DMS 273 (cell line): ENCODE measurements at regions not wholly inside any gene's neighbourhood (a gene's known extent, or its start where the extent isn't known, plus 50 kb on each side); places are given as distances from the start of the nearest gene placed in this dataset.

Source experiments
- DNase-seq: peaks from one replicate; lab custom pipeline; 2025; ENCODE audit not compliant: unreplicated experiment; lab: John Stamatoyannopoulos, UW

DNA sequence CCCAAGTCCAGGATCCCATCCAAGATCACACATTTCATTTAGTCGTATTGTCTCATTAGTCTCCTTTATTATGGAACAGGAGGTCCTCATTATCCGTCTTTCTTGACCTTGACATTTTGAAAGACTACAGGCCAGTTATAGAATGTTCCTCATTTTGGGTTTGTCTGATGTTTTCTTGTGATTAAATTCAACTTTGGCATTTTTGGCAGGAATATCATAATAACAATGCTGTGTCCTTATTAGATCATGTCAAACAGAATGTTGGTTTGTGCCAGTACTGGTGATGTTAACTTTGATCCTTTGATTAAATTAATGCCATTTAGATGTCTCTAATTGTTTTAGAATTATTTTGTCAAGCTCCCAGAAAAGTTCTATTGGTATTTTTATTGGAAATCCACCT, 106.5 kb upstream of the FRY start:
- no peak for DNase-seq

DNA sequence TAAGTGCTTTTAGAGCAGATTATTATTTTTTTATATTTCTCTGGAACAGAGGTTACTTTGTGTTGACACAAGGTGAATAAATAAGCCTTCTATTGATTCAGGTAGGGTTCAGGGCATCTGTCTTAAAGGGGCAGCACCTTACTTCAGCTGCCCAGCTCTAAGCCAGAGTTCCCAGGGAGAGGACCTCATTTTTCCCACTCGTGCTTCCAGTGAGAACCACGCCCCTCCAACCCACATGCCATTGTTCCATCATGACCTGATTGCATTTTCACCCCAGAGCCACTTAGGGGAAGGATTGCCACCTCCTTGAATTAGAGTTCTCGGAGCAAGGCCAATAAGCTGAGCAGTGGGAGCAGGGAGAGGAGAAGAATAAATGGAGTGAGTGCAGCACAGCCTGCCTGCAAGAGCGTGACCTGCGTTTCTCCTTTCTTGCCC, 104.3 kb upstream of the FRY start:
- DNase-seq = no peak

DNA sequence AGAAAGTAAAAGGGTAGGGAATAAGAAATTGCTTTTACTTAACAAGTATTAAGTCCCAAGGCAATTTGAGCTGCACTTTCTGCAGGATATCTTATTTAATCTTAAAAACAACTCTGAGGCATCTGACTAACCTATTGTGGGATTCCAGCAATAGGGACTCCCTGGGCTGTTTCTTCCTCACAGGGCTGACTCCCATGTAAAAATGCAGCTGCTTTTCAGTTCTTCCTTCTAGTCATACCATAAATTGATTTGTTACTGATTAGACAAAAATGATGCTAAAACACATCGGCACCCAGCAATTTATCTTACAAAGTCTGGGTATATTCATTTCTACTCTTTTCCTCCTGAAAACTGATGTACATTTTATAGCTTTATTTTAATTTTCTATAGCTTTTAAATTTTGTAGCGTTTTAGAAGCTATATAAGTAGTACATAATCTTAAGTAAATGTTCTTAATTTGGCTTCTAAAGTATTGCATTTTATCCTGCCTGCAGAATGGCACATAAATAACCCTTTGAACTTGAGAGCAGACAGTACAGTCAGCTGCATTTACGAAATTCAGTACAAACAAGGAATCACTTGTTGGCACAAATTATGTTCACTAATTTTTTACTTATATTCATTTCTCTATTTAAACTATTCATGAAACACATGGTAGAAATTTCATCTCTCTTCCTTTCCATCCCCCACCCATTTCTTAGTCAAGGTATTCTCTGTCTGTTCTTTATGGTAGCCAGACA, 102.4 kb upstream of the FRY start:
- no peak for DNase-seq

DNA sequence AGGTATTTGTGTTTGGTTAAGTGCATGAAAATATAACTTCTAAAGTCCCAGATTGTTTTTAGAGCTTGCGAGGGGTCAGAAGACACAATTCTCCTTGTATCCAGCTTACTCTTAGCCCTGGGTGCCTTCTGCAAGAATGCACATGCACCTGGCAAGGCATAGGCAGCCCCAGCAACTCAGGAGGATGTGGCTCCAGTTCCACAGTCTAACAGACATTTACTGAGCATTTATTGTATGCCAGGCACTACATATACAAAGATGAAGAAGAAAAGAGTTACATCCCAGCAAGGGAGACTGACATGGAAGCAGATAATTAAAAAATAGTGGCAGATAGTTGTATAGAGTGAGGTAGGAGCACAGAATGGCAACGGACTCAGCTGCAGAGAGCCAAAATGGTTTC, 101.1 kb upstream of the FRY start:
- DNase-seq = no peak

DNA sequence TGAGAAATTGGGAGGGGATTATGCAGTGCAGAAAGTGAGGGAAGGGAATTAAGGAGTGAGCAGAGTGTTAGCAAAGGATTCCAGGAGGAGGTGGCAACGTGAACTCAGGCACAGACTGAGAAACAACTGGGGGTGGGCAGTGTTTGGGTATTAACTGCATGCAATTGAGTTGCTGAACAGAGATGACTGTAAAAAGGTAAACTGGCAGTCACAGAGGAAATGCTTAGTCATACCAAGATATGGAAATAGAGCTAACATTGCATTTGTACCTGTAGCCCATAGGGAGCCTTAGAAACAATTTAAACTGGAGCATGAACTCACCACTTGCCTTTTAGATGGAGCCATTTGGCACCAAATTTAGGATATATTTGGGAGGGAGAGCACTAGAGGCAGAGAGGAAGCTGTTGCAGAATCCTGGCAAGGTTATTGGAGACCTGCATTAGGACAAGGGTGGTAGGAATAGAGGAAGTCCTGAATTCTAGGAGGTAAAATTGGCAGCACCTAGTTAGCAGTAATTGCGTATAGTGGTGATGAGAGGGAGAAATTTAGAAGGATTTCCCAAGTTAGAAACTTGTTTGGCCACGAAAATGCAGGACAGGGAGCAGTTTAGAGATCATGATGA, 100.6 kb upstream of the FRY start:
- DNase-seq = no peak

DNA sequence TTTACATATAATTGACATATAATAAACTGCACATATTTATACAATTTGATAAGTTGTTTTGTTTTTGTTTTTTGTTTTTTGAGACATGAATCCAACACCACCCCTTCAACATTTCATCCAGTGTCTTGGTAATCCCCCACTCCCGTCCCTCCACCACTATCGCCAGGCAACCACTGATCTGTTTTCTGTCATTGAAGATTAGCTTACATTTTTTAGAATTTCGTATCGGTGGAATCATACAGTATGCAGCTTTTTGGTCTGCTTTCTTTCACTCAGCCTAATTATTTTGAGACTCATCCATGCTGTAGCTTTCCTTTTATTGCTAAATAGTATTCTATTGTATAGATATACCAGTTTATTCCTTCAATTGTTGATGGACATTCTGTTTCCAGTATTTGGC, 94.1 kb upstream of the FRY start:
- DNase-seq = no peak

DNA sequence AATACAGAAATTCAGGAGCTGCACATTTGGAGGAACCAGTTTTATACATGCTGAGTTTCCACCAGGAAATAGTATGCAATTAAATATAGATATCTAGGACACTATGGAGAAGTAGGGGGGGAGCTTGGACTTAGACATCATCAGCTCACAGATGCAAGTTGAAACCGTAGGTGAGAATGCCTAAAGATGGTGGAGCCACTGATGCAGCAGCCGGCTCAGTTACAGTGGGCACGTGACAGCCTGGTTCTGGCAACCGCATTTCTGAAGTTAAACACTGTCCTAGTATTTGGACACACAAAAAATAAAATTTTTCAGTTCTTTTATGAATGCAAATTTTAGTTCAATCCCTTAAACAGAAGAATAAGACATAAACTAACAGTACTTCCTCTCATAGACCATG, 91.5 kb upstream of the FRY start:
- no peak for DNase-seq

DNA sequence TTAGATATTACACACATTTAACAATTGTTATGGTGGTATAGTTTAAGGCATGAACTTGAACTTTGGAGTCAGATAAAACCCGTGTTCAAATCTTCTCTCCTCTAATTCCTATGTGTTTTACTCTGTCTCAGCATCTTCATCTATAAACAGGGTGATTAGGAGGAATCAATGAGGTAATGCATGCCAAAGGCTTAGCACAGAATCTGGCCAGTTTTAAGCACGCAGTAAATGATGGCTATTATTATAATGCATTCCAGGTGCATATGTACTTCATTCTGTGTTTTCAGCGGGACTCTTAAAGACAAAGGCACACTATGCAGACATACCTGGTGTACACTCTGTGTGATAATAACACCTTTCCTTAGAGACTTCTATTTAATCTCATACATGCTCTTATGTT, 88.0 kb upstream of the FRY start:
- no peak for DNase-seq

DNA sequence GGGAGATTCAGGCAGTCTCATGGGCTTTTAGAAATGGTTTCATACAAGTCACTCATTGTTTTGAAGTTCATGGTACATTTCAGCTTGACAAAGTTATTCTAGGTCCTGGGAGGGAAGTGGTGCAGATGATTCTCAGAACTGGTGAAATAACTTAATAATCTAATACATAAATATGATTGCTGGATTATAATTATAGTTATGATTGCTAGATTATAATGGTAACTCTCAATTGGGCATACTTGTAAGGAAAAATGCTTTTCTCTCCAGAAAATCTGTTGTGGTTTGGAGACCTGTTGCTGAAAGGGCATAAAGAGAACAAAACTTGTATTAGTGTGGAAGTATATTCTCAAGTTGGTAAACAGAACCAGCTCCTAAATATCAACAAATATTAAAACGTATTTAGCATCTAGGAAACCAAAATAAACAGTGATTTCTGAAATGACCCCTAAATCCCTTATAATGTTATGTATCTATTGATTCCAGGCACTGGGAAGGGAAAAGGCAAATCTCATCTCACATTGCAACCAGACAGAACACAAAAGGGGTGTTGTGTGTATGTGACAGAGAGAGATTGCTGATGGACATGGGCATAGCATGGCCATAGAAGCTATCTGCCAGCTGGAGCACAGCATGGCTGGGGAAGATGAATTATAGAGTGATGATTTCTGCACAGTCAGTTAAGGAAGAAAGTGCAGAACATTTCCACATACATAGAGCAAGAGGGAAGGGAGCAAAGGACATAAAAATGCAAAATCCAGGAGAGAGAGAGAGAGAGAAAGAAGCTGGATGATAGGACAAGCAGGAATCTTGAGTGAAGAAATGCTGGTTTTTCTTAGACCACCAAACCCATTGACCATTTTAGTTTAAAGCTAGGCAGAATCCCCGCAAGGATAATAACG, 87.1 kb upstream of the FRY start:
- peak; percentile 21 for DNase-seq

DNA sequence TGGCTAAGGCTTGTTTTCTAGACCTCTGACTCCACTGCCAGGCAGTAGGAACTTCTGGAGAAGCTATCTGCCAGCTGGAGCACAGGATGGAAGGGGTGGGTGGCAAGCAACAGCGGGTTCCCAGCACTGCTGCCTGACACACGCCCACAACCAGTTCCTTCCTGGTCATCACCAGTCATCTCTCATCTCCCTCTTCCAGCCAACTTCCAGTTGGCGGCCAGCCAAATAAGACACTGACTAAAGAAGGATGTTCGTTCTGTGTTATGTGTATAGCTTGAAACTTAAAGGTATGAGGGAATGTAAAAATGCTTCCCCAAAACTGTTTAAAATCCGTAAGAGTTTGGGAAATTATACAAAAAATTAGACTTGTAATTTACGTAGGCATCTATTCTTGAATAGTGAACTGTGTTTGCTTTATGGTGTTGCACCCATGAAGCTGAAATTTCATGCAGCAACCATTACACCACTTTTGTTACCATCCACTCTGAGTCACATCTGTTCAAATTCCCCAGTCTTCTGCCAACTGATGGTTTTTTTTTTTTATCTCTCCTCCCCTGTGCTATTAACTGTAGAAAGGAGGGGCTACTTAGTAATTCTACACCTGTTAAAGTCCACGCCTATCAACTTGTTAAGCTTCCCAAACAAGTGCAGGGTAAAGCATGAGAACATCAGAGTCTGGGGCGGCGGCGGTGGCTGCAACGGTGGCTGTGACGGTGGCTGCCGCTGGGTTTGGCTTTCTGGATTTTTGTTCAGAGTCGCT, 86.2 kb upstream of the FRY start:
- peak; percentile 85 for DNase-seq

DNA sequence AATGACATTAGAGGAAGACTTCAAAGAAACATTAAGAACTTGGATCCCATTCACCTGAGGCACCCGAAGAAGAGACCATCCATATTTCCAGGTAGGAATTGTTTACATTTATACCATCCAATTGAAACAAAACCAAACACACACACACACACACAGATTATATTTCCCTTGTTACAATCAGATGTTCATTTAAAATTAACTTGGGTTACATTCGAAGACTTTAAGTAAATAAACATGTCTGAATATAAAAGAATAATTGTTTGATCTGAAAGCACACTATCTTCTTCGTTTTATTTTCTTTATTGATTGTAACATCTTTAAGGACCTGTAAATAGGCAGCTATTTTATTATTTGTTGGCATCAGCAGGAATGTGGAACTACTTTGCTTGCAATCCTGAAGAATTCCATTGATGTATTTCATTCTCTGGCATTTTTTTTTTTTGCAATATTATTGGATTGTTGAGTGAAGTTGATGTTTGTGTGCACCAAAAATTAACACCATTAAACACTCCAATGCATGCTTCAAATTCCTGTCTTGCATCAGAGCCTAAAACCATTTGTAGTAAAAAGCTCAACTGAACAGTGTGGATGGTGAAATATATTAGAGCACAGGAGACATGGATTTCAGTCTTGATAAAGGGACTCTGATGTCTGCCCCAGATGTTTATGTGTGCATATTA, 85.3 kb upstream of the FRY start:
- no peak for DNase-seq

DNA sequence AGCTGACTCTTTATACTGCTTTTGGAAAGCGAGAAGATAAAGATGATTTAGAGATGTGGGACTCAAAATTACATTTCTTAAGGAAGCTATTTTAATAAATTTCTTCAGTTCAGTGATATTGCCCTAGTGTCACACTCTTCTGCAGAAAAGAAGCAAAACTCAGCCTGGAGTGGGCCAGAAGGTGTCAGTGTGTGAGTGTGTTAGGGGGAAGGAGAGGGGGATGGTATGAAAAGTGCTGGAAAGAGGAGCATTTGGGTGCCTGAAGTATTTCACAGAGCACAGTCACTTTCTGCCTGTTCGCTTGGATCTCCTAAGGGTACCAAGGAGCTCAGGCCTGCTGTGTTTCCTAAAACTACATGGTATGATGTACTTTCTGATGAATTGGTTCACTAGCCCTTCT, 84.5 kb upstream of the FRY start:
- DNase-seq = no peak

DNA sequence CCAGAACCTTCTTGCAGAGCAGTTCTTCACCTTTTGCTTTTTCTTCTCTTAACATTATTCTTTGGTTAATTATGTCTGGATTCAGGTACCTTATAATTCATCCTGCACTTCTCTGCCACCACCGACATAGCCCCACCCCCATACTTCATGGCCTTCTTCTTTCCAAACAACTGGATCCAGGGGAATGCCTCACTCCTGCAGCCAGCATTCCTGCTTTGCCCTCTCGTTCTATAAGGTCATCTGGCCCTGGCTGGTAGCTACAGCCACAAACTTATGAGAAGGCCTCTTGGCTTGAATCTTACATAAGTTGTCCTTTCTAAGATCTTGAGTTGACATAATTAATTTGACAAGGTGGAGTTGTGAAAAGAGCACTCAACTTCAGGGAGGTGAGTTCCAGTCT, 84.1 kb upstream of the FRY start:
- no peak for DNase-seq

DNA sequence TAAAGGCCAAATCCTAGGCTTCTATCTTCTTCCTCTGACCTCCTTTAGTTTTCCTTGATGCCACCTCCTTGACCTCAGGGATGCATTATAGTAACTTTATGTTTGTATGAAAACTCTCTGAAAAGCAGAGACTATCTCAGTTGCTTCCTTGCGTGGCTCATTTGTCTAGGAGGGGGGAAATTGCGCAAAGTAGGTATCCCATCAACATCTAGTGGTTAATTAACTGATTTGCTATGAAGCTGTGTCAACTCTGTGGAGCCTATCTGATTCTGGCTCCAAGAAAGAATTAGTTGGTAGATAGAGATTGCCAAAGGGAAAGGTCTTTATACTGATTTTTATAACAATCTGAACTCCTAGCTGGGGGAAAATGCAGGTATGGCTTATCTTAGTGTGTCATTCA, 82.1 kb upstream of the FRY start:
- no peak for DNase-seq

DNA sequence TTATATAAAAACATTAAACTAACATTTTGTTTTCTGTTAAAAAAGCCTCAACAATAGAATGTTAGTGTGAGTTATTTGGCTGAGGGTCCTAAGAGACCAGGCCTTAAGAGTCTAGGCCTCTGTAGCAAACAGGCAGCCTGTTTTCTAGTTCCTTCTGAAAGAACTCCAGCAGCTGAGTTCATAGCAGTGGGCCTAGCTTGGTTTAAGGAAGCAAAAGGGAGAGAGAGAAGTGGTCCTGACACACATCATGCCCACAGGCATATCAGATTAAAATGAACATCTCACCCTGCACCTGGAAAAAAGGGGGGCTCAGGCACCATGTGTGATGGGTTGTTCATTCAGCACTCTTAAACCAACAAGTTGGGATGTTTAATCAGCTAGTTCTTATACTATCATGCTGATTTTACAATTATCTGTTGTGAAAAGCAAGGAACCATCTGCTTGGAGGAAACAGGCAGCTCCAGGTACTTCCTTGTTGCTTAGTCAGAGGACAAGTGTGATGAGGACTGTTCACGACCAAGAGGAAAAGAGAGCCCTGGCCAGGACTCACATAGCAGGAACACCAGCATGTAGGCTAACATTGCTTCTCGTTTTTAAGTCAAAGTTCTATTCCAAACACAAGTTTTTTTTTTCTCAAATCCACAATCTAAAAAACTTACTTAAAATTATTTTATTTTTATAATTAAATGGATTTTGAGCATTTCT, 81.3 kb upstream of the FRY start:
- no peak for DNase-seq

DNA sequence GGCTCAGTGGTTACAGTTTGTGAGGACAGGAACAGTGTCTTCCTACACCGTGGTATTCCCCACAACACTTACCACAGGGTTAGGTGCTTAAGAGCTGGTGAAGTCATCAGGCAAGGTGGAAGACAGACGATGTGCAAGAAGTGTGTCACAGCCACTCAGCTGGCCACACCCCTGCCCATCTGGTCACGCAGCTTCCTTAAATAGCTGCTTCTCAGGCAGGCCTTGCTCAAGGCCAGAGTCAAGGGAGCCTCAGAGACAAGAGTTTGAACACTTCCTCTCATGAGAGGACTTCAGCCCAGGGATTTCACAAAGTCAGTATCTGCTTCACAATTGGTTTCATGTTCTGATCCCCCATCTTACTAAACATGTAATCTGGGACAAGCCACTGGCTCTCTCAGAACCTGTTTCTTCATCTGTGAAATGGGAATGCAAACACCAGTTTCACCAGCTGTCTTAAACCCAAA, 80.3 kb upstream of the FRY start:
- peak; percentile 49 for DNase-seq

DNA sequence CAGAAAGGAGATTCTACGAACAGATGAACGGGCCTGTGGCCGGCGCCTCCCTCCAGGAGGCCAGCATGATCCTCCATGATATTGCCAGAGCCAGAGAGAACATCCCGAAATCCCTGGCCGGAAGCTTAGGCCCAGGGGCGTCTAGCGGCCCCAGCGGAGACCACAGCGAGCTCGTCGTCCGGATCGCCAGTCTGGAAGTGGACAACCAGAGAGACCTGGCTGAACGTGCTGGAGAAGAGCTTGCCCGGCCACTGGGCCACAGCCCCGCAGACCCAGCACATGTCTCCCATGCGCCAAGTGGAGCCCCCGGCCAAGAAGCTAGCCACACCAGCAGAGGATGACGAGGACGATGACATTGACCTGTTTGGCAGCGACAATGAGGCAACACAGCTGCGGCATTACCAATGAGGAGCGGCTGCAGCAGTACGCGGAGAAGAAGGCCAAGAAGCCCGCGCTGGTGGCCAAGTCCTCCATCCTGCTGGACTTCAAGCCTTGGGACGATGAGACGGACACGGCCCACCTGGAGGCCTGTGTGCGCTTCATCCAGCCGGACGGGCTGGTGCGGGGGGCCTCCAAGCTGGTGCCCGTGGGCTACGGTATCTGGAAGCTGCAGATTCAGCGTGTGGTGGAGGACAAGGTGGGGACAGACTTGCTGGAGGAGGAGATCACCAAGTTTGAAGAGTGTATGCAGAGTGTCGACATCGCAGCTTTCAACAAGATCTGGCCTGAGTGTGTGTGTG, 78.8 kb upstream of the FRY start:
- no peak for DNase-seq

DNA sequence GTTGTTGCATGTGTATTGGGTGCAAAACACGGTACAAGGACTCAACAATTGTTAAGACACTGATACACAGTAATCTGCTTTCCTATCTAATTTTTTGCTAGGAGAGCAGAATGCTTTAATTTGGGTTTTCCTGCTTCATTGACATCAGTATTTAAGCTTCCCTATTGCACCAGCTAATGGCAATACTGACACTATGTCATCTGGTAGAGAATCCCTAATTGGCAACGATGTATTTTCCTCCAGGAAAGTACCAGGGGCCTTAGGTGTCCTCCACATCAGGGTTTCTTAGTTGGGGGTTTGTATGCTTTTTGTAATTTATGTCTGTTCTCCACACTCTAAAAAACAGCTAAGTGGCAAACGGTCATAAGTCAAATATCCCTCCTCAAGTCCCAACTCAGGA, 76.5 kb upstream of the FRY start:
- no peak for DNase-seq

DNA sequence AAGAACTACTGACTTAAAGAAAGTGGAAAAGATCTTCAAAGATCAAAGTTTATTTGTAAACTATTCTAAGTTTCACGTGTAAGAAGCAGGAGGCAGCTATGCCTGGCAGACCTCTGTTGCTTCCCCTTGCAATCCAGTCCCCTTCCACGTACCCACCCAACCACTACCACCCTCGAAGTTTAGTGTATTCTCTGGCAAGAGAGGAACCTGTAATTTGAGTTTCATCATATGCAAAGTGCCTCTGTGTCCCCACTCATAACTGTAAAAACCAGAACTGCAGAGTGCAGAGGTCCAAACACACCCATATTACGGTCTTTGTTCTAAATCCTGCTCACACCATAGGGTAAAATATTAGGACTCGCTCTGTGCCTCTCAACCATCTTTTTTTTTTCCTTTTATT, 75.8 kb upstream of the FRY start:
- no peak for DNase-seq
